ENCODE measurements at regions not wholly inside any gene's neighbourhood (a gene's known extent, or its start where the extent isn't known, plus 50 kb on each side); places are given as distances from the start of the nearest gene placed in this dataset.

- TF ChIP-seq CTCF (IDR thresholded peaks at IDR 0.05; ENCODE audit: borderline replicate concordance, extremely low read depth, low read length, poor library complexity, severe bottlenecking) (no peak), EZH2 (IDR thresholded peaks at IDR 0.05; ENCODE audit: borderline replicate concordance, low read depth, low read length, severe bottlenecking) (no peak)
- Histone ChIP-seq H3K4me3 (ENCODE audit: low read depth in 1 of 2, low read length in 2 of 2) (no peak overlapping the region), H3K27ac (ENCODE audit: low read length) (no peak overlapping the region), H3K9me3 (ENCODE audit: insufficient read depth, low read length, severe bottlenecking) (no peaks in the 10 kb centered on the region), H3K79me2 (ENCODE audit: insufficient read depth, low read length) (no peaks in the 10 kb centered on the region), H3K4me2 (ENCODE audit: insufficient read depth, low read length) (no peak overlapping the region), H3K27me3 (ENCODE audit: insufficient read depth, low read length, poor library complexity) (peaks cover 3% of the 10 kb centered on the region), H3K36me3 (ENCODE audit: insufficient read depth, low read length) (no peaks in the 10 kb centered on the region), H2AFZ (ENCODE audit: low read depth, low read length) (no peak overlapping the region), H3K4me1 (ENCODE audit: insufficient read depth, low read length) (no peaks in the 10 kb centered on the region), H4K20me1 (ENCODE audit: insufficient read depth, low read length) (no peaks in the 10 kb centered on the region), H3K9ac (ENCODE audit: low read depth, low read length) (no peak overlapping the region)
- no peak for ATAC-seq (ENCODE audit: insufficient read depth, low read depth)
- DNase-seq = no peak
These were observed 414.8 kb upstream of the C16orf82 start for GRCh38 chr16:26651884-26652283.

GRCh38 chr16:26658486-26658885 lies 408.2 kb upstream of the C16orf82 start:
- Histone ChIP-seq H3K9me3 (ENCODE audit: insufficient read depth, low read length, severe bottlenecking) (no peaks in the 10 kb centered on the region), H3K4me3 (ENCODE audit: low read depth in 1 of 2, low read length in 2 of 2) (no peak overlapping the region), H3K27ac (ENCODE audit: low read length) (no peak overlapping the region), H3K9ac (ENCODE audit: low read depth, low read length) (no peak overlapping the region), H3K4me2 (ENCODE audit: insufficient read depth, low read length) (no peak overlapping the region), H3K79me2 (ENCODE audit: insufficient read depth, low read length) (no peaks in the 10 kb centered on the region), H2AFZ (ENCODE audit: low read depth, low read length) (no peak overlapping the region), H3K27me3 (ENCODE audit: insufficient read depth, low read length, poor library complexity) (peaks cover 3% of the 10 kb centered on the region), H3K4me1 (ENCODE audit: insufficient read depth, low read length) (no peaks in the 10 kb centered on the region), H3K36me3 (ENCODE audit: insufficient read depth, low read length) (no peaks in the 10 kb centered on the region), H4K20me1 (ENCODE audit: insufficient read depth, low read length) (no peaks in the 10 kb centered on the region)
- TF ChIP-seq EZH2 (IDR thresholded peaks at IDR 0.05; ENCODE audit: borderline replicate concordance, low read depth, low read length, severe bottlenecking) = no peak
- TF ChIP-seq CTCF (IDR thresholded peaks at IDR 0.05; ENCODE audit: borderline replicate concordance, extremely low read depth, low read length, poor library complexity, severe bottlenecking) = no peak
- ATAC-seq (ENCODE audit: insufficient read depth, low read depth) (no peak), DNase-seq (no peak)

DNA sequence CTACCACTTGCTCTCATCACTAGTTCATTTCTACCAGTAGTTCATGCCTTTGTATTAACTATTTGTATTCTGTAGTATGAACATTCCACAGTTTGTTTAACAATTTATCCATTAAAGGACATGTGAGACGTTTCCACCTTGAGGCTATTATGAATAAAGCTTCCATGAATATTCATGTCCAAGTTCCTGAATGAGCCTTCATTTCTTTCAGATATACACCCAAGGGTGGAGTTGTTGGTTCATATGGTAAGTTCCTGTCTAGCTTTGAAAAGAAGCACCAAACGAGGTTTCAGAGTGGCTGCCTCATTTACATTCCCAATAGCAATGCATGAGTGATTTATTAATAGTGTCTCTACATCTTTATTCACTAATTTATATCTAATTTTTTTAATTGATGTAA lies 407.8 kb upstream of the C16orf82 start:
- TF ChIP-seq EZH2 (IDR thresholded peaks at IDR 0.05; ENCODE audit: borderline replicate concordance, low read depth, low read length, severe bottlenecking) = no peak
- no peak for TF ChIP-seq CTCF (IDR thresholded peaks at IDR 0.05; ENCODE audit: borderline replicate concordance, extremely low read depth, low read length, poor library complexity, severe bottlenecking)
- Histone ChIP-seq H2AFZ (ENCODE audit: low read depth, low read length) (no peak overlapping the region), H3K79me2 (ENCODE audit: insufficient read depth, low read length) (no peaks in the 10 kb centered on the region), H3K4me3 (ENCODE audit: low read depth in 1 of 2, low read length in 2 of 2) (no peak overlapping the region), H3K9me3 (ENCODE audit: insufficient read depth, low read length, severe bottlenecking) (no peaks in the 10 kb centered on the region), H3K9ac (ENCODE audit: low read depth, low read length) (no peak overlapping the region), H3K4me2 (ENCODE audit: insufficient read depth, low read length) (no peak overlapping the region), H3K36me3 (ENCODE audit: insufficient read depth, low read length) (no peaks in the 10 kb centered on the region), H3K27ac (ENCODE audit: low read length) (no peak overlapping the region), H3K27me3 (ENCODE audit: insufficient read depth, low read length, poor library complexity) (peaks cover 3% of the 10 kb centered on the region), H4K20me1 (ENCODE audit: insufficient read depth, low read length) (no peaks in the 10 kb centered on the region), H3K4me1 (ENCODE audit: insufficient read depth, low read length) (no peaks in the 10 kb centered on the region)
- no peak for DNase-seq
- no peak for ATAC-seq (ENCODE audit: insufficient read depth, low read depth)

GRCh38 chr16:26664086-26664485 lies 402.6 kb upstream of the C16orf82 start:
- H3K4me2 ChIP-seq (ENCODE audit: insufficient read depth, low read length) = no peak overlapping the region
- TF ChIP-seq EZH2 (IDR thresholded peaks at IDR 0.05; ENCODE audit: borderline replicate concordance, low read depth, low read length, severe bottlenecking) = no peak
- TF ChIP-seq CTCF (IDR thresholded peaks at IDR 0.05; ENCODE audit: borderline replicate concordance, extremely low read depth, low read length, poor library complexity, severe bottlenecking) = no peak
- no peaks in the 10 kb centered on the region for H3K9me3 ChIP-seq (ENCODE audit: insufficient read depth, low read length, severe bottlenecking)
- no peaks in the 10 kb centered on the region for H3K4me1 ChIP-seq (ENCODE audit: insufficient read depth, low read length)
- no peak overlapping the region for H3K27ac ChIP-seq (ENCODE audit: low read length)
- H3K36me3 ChIP-seq (ENCODE audit: insufficient read depth, low read length) = no peaks in the 10 kb centered on the region
- DNase-seq (no peak), ATAC-seq (ENCODE audit: insufficient read depth, low read depth) (no peak)
- H3K4me3 ChIP-seq (ENCODE audit: low read depth in 1 of 2, low read length in 2 of 2) = no peak overlapping the region
- H4K20me1 ChIP-seq (ENCODE audit: insufficient read depth, low read length) = no peaks in the 10 kb centered on the region
- H2AFZ ChIP-seq (ENCODE audit: low read depth, low read length) = no peak overlapping the region
- no peak overlapping the region for H3K9ac ChIP-seq (ENCODE audit: low read depth, low read length)
- H3K79me2 ChIP-seq (ENCODE audit: insufficient read depth, low read length) = no peaks in the 10 kb centered on the region
- no peaks in the 10 kb centered on the region for H3K27me3 ChIP-seq (ENCODE audit: insufficient read depth, low read length, poor library complexity)

All from DND-41 (cell line).